ENCODE measurements at regions not wholly inside any gene's neighbourhood (a gene's known extent, or its start where the extent isn't known, plus 50 kb on each side); places are given as distances from the start of the nearest gene placed in this dataset.

DNA sequence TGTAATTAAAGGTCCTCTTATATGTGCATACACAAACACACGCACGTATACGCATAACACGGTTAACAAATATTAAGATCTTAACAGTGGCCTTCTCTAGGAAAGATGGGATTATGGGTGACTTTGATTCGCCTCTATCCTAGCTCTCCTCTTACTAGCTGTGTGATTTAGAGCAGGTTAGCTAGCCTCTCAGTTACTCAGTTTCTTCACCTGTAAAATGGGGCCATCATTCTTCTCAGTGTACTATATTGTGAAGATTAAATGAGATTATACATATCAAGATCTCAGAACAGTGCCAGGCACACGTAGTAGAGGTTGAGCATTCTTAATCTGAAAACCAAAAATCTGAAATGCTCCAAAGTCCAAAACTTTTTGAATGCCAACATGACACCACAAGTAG, 159.3 kb downstream of the BCOR start:
- no peak for ATAC-seq
- Histone ChIP-seq H4K20me1 (ENCODE audit: insufficient read depth) (no peaks in the 10 kb centered on the region), H3K79me2 (ENCODE audit: insufficient read depth, low read length) (no peaks in the 10 kb centered on the region), H3K36me3 (ENCODE audit: control insufficient read depth in 1 of 2, insufficient read depth in 2 of 2, low read length in 2 of 2) (no peaks in the 10 kb centered on the region), H3K9ac (ENCODE audit: low read length) (no peak overlapping the region), H3K27me3 (ENCODE audit: insufficient read depth, low read length) (no peaks in the 10 kb centered on the region), H3K4me2 (ENCODE audit: low read length) (no peak overlapping the region), H3K27ac (ENCODE audit: low read depth, low read length) (no peak overlapping the region), H3K4me1 (ENCODE audit: control insufficient read depth in 1 of 2, insufficient read depth in 2 of 2, low read length in 2 of 2) (peaks cover 0 to 4% of the 10 kb centered on the region in 2 experiments; a peak in 1 of 4 replicates), H3K9me3 (ENCODE audit: control insufficient read depth in 1 of 2, insufficient read depth in 1 of 2, low read depth in 1 of 2, low read length in 2 of 2) (no peaks in the 10 kb centered on the region), H3K4me3 (replicated peaks in 1 of 2; ENCODE audit: low read depth in 1 of 2, low read length in 2 of 2) (no peak overlapping the region), H3K9me2 (ENCODE audit: insufficient read depth) (no peaks in the 10 kb centered on the region), H2AFZ (ENCODE audit: low read depth, low read length, poor library complexity, severe bottlenecking) (no peak overlapping the region)
- intact Hi-C loops (cut with micrococcal nuclease): no loop called here
- RAD21 ChIA-PET (ENCODE audit: low non-redundant PET in 1 of 2, low total read pairs in 2 of 2, uncharacterized antibody in 2 of 2, unreplicated experiment in 2 of 2): no interaction called here
- no TSS peak for BruUV-seq (replicated peaks)
- POLR2A ChIA-PET: no interaction called here
- CTCF ChIA-PET: no interaction called here
- no peak for TF ChIP-seq TCF7L2 (IDR thresholded peaks at IDR 0.05; ENCODE audit: borderline replicate concordance, extremely low read depth, insufficient read depth, insufficient read length)
- no peak for TF ChIP-seq EZH2phosphoT487 (IDR thresholded peaks at IDR 0.05; ENCODE audit: borderline replicate concordance)
- no peak for TF ChIP-seq FOSL1 (IDR thresholded peaks at IDR 0.05; ENCODE audit: low read depth)
- TF ChIP-seq, protein P1, sequence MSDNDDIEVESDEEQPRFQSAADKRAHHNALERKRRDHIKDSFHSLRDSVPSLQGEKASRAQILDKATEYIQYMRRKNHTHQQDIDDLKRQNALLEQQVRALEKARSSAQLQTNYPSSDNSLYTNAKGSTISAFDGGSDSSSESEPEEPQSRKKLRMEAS (IDR thresholded peaks at IDR 0.05): no peak
- TF ChIP-seq POLR2AphosphoS5 (IDR thresholded peaks at IDR 0.05; ENCODE audit: low read depth, low read length): no peak
- TF ChIP-seq ZNF274 (IDR thresholded peaks at IDR 0.05; ENCODE audit: low read depth, low read length): no peak
- no peak for TF ChIP-seq POLR2A (IDR thresholded peaks at IDR 0.05; ENCODE audit: borderline replicate concordance, extremely low read depth, insufficient read depth, insufficient read length)
- TF ChIP-seq, protein P2, sequence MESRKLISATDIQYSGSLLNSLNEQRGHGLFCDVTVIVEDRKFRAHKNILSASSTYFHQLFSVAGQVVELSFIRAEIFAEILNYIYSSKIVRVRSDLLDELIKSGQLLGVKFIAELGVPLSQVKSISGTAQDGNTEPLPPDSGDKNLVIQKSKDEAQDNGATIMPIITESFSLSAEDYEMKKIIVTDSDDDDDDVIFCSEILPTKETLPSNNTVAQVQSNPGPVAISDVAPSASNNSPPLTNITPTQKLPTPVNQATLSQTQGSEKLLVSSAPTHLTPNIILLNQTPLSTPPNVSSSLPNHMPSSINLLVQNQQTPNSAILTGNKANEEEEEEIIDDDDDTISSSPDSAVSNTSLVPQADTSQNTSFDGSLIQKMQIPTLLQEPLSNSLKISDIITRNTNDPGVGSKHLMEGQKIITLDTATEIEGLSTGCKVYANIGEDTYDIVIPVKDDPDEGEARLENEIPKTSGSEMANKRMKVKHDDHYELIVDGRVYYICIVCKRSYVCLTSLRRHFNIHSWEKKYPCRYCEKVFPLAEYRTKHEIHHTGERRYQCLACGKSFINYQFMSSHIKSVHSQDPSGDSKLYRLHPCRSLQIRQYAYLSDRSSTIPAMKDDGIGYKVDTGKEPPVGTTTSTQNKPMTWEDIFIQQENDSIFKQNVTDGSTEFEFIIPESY (IDR thresholded peaks at IDR 0.05; ENCODE audit: extremely low read depth, insufficient replicate concordance, low read length): no peak
- no peak for DNase-seq (ENCODE audit: low read depth, low spot score)

DNA sequence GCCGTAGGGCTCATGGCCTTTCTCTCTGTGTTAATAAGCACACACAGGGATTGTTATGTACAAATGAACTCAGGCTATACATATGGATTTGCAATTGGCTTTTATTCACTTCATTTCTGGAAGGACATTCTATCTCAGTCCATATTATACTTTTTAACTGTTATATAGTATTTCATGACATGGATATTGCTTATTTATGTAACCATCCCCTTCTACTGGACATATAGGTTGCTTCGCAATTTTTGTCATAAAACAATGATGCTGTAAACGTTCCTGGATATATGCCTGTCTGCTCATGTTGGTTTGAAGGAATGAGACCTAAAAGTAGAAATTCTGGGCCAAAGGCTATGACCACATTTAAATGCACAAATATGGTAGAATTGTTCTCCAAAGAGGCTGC, 158.1 kb downstream of the BCOR start:
- Histone ChIP-seq H3K27ac (ENCODE audit: low read depth, low read length) (no peak overlapping the region), H3K79me2 (ENCODE audit: insufficient read depth, low read length) (no peaks in the 10 kb centered on the region), H2AFZ (ENCODE audit: low read depth, low read length, poor library complexity, severe bottlenecking) (no peak overlapping the region), H3K4me1 (ENCODE audit: control insufficient read depth in 1 of 2, insufficient read depth in 2 of 2, low read length in 2 of 2) (peaks cover 0 to 4% of the 10 kb centered on the region in 2 experiments; a peak in 1 of 4 replicates), H3K9me3 (ENCODE audit: control insufficient read depth in 1 of 2, insufficient read depth in 1 of 2, low read depth in 1 of 2, low read length in 2 of 2) (no peaks in the 10 kb centered on the region), H3K9ac (ENCODE audit: low read length) (no peak overlapping the region), H4K20me1 (ENCODE audit: insufficient read depth) (no peaks in the 10 kb centered on the region), H3K9me2 (ENCODE audit: insufficient read depth) (no peaks in the 10 kb centered on the region), H3K4me3 (replicated peaks in 1 of 2; ENCODE audit: low read depth in 1 of 2, low read length in 2 of 2) (no peak overlapping the region), H3K27me3 (ENCODE audit: insufficient read depth, low read length) (no peaks in the 10 kb centered on the region), H3K36me3 (ENCODE audit: control insufficient read depth in 1 of 2, insufficient read depth in 2 of 2, low read length in 2 of 2) (no peaks in the 10 kb centered on the region), H3K4me2 (ENCODE audit: low read length) (no peak overlapping the region)
- ATAC-seq: no peak
- no peak for DNase-seq (ENCODE audit: low read depth, low spot score)
- POLR2A ChIA-PET: no interaction called here
- CTCF ChIA-PET: no interaction called here
- RAD21 ChIA-PET (ENCODE audit: low non-redundant PET in 1 of 2, low total read pairs in 2 of 2, uncharacterized antibody in 2 of 2, unreplicated experiment in 2 of 2): no interaction called here
- intact Hi-C loops (cut with micrococcal nuclease): no loop called here
- no TSS peak for BruUV-seq (replicated peaks)
- TF ChIP-seq TCF7L2 (IDR thresholded peaks at IDR 0.05; ENCODE audit: borderline replicate concordance, extremely low read depth, insufficient read depth, insufficient read length) (no peak), POLR2A (IDR thresholded peaks at IDR 0.05; ENCODE audit: borderline replicate concordance, extremely low read depth, insufficient read depth, insufficient read length) (no peak), CBX3 (IDR thresholded peaks at IDR 0.05; ENCODE audit: low read depth) (no peak), JUND (IDR thresholded peaks at IDR 0.05) (no peak), SIN3A (IDR thresholded peaks at IDR 0.05; ENCODE audit: low read depth) (no peak), EGR1 (IDR thresholded peaks at IDR 0.05; ENCODE audit: low read depth) (no peak), CEBPB (IDR thresholded peaks at IDR 0.05; ENCODE audit: low read depth) (no peak), FOSL1 (IDR thresholded peaks at IDR 0.05; ENCODE audit: low read depth) (no peak), RAD21 (IDR thresholded peaks at IDR 0.05; ENCODE audit: low read depth) (no peak), YY1 (IDR thresholded peaks at IDR 0.05; ENCODE audit: extremely low read depth, insufficient replicate concordance, low read depth, low read length) (no peak)
- TF ChIP-seq, protein P3, sequence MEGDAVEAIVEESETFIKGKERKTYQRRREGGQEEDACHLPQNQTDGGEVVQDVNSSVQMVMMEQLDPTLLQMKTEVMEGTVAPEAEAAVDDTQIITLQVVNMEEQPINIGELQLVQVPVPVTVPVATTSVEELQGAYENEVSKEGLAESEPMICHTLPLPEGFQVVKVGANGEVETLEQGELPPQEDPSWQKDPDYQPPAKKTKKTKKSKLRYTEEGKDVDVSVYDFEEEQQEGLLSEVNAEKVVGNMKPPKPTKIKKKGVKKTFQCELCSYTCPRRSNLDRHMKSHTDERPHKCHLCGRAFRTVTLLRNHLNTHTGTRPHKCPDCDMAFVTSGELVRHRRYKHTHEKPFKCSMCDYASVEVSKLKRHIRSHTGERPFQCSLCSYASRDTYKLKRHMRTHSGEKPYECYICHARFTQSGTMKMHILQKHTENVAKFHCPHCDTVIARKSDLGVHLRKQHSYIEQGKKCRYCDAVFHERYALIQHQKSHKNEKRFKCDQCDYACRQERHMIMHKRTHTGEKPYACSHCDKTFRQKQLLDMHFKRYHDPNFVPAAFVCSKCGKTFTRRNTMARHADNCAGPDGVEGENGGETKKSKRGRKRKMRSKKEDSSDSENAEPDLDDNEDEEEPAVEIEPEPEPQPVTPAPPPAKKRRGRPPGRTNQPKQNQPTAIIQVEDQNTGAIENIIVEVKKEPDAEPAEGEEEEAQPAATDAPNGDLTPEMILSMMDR (IDR thresholded peaks at IDR 0.05 in 2 of 3, conservative IDR thresholded peaks at IDR 0.05 in 1 of 3; ENCODE audit: borderline replicate concordance in 1 of 3, insufficient read depth in 1 of 3, low read depth in 2 of 3, low read length in 2 of 3): no peak
- TF ChIP-seq, protein P1 (IDR thresholded peaks at IDR 0.05): no peak
- TF ChIP-seq, protein P4, sequence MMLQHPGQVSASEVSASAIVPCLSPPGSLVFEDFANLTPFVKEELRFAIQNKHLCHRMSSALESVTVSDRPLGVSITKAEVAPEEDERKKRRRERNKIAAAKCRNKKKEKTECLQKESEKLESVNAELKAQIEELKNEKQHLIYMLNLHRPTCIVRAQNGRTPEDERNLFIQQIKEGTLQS (IDR thresholded peaks at IDR 0.05): no peak

Data from HCT116 (cell line).